Mucosa of rectum (tissue), 2 donors: ENCODE measurements at regions not wholly inside any gene's neighbourhood (a gene's known extent, or its start where the extent isn't known, plus 50 kb on each side); places are given as distances from the start of the nearest gene placed in this dataset.

Source experiments
- H3K27ac ChIP-seq, 2 donors: one replicate each; pipeline ENCODE4 v1.7.0; 2013; ENCODE audit warnings: inconsistent platforms in 2 of 2, low read depth in 2 of 2, low read length in 2 of 2
- H3K27me3 ChIP-seq, 2 donors: one replicate each; pipeline ENCODE4 v1.7.0; 2013; ENCODE audit warnings: low read length in 2 of 2; ENCODE audit not compliant: control insufficient read depth in 2 of 2, insufficient read depth in 2 of 2
- H3K36me3 ChIP-seq, 2 donors: one replicate each; pipeline ENCODE4 v1.7.0; 2013; ENCODE audit warnings: low read length in 2 of 2; ENCODE audit not compliant: control insufficient read depth in 2 of 2, insufficient read depth in 2 of 2
- H3K4me1 ChIP-seq, 2 donors: one replicate each; pipeline ENCODE4 v1.7.0; 2013; ENCODE audit warnings: low read length in 2 of 2, mild to moderate bottlenecking in 1 of 2; ENCODE audit not compliant: control insufficient read depth in 2 of 2, insufficient read depth in 2 of 2
- H3K4me3 ChIP-seq, 2 donors: one replicate each; pipeline ENCODE4 v1.7.0; 2013; ENCODE audit warnings: low read length in 2 of 2
- H3K9ac ChIP-seq, 2 donors: one replicate each; pipeline ENCODE4 v1.7.0; 2013; ENCODE audit warnings: low read length in 2 of 2, low read depth in 1 of 2, mild to moderate bottlenecking in 1 of 2
- H3K9me3 ChIP-seq, 2 donors: one replicate each; pipeline ENCODE4 v1.7.0; 2013; ENCODE audit warnings: low read length in 2 of 2; ENCODE audit not compliant: control insufficient read depth in 2 of 2
- donor health status: healthy.
- donor health status: Normal muscosa, but diverticular disease.

DNA sequence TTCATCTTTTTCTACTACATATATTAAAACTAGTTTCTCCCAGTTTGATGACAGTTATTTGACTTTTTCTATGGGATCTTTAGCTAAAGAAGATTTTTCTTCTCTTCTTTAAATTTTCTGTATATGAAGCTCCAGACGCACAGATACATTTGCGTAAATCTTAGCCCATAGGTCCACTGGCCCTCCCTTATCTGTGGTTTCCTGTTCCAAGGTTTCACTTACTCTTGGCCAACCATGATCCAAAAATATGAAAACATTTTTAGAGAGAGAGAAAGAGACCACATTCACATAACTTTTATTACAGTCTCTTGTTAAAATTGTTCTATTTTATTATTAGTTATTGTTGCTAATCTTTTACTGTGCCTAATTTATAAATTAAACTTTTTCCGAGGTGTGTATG lies 270.2 kb upstream of the DAPK1 start:
- no peak overlapping the region for H3K4me3 ChIP-seq
- no peaks in the 10 kb centered on the region for H3K4me1 ChIP-seq
- H3K36me3 ChIP-seq: no peaks in the 10 kb centered on the region
- H3K27me3 ChIP-seq: peaks cover 0 to 4% of the 10 kb centered on the region in 2 donors
- no peaks in the 10 kb centered on the region for H3K9me3 ChIP-seq
- H3K9ac ChIP-seq: no peak overlapping the region
- H3K27ac ChIP-seq: no peak overlapping the region

DNA sequence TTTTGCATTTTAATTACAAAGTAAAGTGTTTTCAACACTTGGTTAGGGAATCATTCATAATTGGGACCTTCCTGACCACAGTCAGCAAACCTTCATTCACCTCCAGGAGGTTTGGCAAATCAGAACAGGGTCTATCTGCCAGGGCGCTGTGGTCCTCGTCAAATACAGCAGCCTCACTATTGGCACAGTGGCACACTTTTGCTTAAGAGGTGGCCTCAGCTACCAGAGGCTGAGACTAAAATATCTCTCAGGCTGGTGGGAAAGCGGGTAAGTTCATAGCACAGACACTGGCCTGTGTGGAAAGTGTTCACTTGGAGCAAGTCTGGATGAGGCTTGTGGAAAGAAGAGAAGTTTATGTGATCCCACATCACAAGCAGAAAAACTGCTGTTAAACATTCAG lies 268.6 kb upstream of the DAPK1 start:
- H3K4me1 ChIP-seq: no peaks in the 10 kb centered on the region
- H3K27ac ChIP-seq: no peak overlapping the region
- H3K9me3 ChIP-seq: no peaks in the 10 kb centered on the region
- no peaks in the 10 kb centered on the region for H3K27me3 ChIP-seq
- no peaks in the 10 kb centered on the region for H3K36me3 ChIP-seq
- H3K9ac ChIP-seq: no peak overlapping the region
- no peak overlapping the region for H3K4me3 ChIP-seq

DNA sequence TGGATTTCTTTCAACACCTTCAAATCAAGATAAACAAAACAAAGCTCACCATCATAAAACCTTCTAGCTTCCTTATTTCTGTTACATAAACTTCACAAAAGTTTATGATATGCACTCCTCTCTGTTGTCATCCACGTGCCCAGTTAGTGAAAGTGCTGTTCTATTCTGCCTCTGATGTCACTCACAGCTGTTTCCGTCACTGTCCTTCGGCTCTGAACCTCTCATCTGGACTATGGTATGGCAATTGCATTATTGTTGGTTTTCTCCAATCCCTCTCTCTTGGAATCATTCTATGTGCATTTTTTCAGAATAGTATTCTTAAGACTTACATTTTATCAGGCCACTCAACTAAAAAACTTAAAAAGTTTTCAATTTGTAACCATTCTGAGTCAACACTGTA lies 264.2 kb upstream of the DAPK1 start:
- Histone ChIP-seq H3K27ac (no peak overlapping the region), H3K4me1 (no peaks in the 10 kb centered on the region), H3K27me3 (no peaks in the 10 kb centered on the region), H3K4me3 (no peak overlapping the region), H3K9me3 (no peaks in the 10 kb centered on the region), H3K36me3 (no peaks in the 10 kb centered on the region), H3K9ac (no peak overlapping the region)

DNA sequence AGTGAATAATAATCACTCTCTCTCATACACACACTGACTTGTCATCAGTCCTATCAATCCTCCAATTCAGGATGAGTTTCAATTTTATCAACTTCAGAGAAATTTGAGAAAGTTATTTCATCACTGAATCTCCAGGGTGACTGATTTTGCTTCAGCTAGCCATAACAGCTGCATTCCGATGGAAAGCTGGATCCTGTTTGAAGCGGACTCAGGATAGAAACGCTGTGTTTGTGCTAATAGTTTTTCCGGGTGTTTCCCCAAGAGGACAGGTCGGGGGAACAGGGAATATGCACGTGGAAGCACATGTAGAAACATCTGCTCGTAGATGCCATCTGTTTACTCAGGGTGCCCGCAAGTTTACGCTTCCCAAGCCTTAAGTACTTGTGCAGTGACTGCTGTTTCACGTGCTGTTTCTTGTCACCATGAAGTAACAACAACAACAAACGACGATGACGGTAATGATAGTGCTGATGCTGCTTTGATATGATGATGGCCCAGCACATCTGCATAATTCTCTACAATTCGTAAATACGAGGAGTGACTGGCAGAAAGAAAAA lies 263.7 kb upstream of the DAPK1 start:
- no peaks in the 10 kb centered on the region for H3K36me3 ChIP-seq
- H3K27ac ChIP-seq: no peak overlapping the region
- no peaks in the 10 kb centered on the region for H3K4me1 ChIP-seq
- H3K4me3 ChIP-seq: no peak overlapping the region
- H3K9me3 ChIP-seq: no peaks in the 10 kb centered on the region
- H3K27me3 ChIP-seq: no peaks in the 10 kb centered on the region
- H3K9ac ChIP-seq: no peak overlapping the region

DNA sequence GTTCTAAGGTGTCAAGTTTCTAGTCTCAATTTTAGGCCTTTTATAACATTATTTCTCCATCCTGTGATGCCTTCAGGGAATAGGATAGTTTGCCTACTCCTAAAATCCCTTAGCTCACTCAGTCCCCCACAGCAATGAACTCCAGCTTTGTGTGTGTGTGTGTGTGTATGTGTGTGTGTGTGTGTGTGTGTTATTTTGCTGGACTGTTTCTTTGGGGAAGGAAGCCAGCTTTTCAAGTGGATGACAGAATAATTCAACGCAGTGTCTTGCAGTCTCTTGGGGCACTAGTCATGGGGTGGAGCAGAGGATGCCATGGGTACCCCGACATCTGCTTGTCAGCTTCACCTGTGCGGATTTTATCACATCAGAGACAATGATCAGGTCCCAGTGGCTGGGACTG lies 262.8 kb upstream of the DAPK1 start:
- no peak overlapping the region for H3K27ac ChIP-seq
- no peaks in the 10 kb centered on the region for H3K36me3 ChIP-seq
- no peak overlapping the region for H3K4me3 ChIP-seq
- H3K4me1 ChIP-seq: no peaks in the 10 kb centered on the region
- no peaks in the 10 kb centered on the region for H3K27me3 ChIP-seq
- no peaks in the 10 kb centered on the region for H3K9me3 ChIP-seq
- H3K9ac ChIP-seq: no peak overlapping the region

DNA sequence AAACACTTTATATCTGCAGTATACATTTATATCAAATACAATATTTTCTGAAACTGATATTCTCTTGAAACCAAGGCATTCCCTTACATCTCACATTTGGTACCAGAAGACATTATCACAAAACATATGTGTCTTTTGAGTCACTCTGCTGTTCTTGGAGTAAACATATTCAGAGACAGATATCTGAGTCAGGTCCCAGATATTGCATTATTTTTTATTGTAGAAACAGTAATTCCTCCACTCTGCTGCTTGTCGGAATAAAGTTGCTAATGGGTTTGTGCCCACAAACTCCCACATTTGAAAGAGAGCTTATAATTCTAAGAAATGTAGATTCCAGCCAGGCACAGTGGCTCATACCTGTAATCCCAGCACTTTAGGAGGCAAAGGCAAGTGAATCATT lies 261.1 kb upstream of the DAPK1 start:
- no peak overlapping the region for H3K27ac ChIP-seq
- H3K36me3 ChIP-seq: no peaks in the 10 kb centered on the region
- H3K9me3 ChIP-seq: no peaks in the 10 kb centered on the region
- no peaks in the 10 kb centered on the region for H3K27me3 ChIP-seq
- no peaks in the 10 kb centered on the region for H3K4me1 ChIP-seq
- H3K4me3 ChIP-seq: no peak overlapping the region
- no peak overlapping the region for H3K9ac ChIP-seq

DNA sequence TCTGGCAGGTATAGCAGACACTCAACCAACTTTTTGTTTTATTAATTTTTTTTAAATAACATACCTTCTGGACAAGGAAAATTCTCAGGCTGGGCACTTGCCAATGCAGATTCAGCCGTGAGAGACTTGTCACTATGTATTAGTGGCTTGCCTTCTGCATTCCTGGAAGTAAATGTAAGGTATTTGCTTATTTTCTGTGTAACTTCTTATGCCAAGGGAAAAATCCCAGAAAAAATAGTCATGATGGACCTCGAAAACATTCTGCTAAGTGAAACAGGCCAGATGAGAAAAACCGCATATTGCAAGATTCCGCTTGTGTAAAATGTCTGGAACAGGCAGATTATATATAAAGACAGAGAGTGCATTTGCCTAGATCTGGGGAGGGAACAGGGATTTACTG lies 260.3 kb upstream of the DAPK1 start:
- no peaks in the 10 kb centered on the region for H3K9me3 ChIP-seq
- H3K4me3 ChIP-seq: no peak overlapping the region
- no peaks in the 10 kb centered on the region for H3K36me3 ChIP-seq
- no peaks in the 10 kb centered on the region for H3K27me3 ChIP-seq
- H3K4me1 ChIP-seq: no peaks in the 10 kb centered on the region
- no peak overlapping the region for H3K27ac ChIP-seq
- no peak overlapping the region for H3K9ac ChIP-seq

DNA sequence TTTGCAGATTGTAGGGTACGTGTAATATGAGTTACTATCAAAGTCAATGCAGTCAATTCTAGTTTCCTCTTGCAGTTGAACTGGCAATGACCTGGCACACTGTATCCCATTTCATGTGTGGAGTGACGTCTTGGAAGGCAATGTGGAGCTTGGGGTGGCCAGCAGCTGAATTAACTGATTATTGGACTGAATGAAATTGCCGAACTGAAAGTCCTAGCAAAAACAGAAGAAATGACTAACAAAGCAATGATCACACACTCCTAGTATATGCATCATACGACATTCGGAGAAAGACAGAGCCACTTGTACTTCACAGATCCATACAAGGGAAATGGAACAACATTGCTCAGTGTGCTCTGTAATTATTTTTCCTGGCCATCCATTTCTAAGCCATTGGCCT lies 259.1 kb upstream of the DAPK1 start:
- no peak overlapping the region for H3K4me3 ChIP-seq

DNA sequence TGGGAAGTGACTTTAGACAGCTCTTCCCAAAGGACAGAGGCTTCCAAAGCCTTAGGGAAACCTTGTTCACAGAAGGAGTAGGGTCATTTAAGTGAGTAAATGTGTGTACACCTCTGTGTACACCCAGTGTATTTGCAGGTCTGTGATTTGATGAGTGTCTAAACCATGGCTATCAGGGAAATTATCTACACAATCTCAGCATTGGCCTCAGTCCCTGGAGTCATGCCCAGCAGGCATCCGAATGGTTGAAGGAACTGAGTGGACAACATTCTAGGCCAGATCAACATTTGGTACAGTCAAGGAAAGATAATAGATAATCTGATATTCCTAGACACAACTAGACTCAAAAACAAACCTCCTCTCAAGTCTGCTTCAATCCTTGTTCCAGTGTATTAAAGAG lies 258.4 kb upstream of the DAPK1 start:
- Histone ChIP-seq H3K27me3 (peaks cover 0 to 3% of the 10 kb centered on the region in 2 donors), H3K9ac (no peak overlapping the region), H3K36me3 (no peaks in the 10 kb centered on the region), H3K27ac (no peak overlapping the region), H3K4me3 (no peak overlapping the region), H3K4me1 (no peaks in the 10 kb centered on the region), H3K9me3 (no peaks in the 10 kb centered on the region)

More for the DNA sequence above, 259.1 kb upstream of the DAPK1 start:
- Histone ChIP-seq H3K9ac (no peak overlapping the region), H3K27me3 (peaks cover 0 to 3% of the 10 kb centered on the region in 2 donors), H3K4me1 (no peaks in the 10 kb centered on the region), H3K27ac (no peak overlapping the region), H3K9me3 (no peaks in the 10 kb centered on the region), H3K36me3 (no peaks in the 10 kb centered on the region)

DNA sequence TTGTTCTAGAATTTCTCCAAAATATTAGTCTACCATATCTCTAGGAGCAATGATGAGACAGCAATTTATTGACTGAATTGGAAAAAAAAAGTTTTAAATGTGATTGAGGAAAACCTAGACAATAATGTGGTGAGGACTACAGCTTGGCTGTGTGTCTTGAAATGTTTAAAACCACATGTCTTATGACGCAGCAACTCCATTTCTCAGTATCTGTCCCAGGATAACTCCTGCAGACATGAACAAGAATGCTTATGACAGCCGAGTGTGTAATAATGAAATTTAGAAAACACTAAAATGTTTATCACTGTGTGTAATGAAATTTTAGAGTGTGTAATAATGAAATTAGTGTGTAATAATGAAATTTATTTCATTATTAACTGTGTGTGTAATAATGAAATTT lies 254.1 kb upstream of the DAPK1 start:
- Histone ChIP-seq H3K36me3 (no peaks in the 10 kb centered on the region), H3K27ac (no peak overlapping the region), H3K27me3 (peaks cover 0 to 3% of the 10 kb centered on the region in 2 donors), H3K9me3 (no peaks in the 10 kb centered on the region), H3K9ac (no peak overlapping the region), H3K4me3 (no peak overlapping the region), H3K4me1 (no peaks in the 10 kb centered on the region)

DNA sequence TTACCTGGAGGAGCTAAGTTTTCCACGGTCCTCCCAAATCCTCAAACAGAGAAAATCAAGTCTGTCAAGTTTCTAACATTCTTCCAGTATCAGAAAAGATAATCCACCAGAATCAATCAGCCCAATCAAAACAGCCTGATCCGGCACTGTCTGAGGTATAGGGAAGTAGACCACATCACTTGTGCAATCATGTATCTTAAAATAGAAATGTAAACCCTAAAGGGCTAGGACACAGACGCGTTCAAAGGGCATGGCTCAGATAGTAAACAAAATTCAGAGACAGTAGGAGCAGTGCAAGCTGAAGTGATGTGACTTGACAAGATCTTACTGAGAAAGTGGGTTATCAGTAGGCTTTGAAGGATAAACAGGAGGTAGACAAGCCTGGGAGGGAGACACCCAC lies 252.4 kb upstream of the DAPK1 start:
- no peak overlapping the region for H3K9ac ChIP-seq
- no peak overlapping the region for H3K4me3 ChIP-seq
- H3K4me1 ChIP-seq: no peaks in the 10 kb centered on the region
- H3K9me3 ChIP-seq: no peaks in the 10 kb centered on the region
- H3K27me3 ChIP-seq: peaks cover 0 to 3% of the 10 kb centered on the region in 2 donors
- H3K36me3 ChIP-seq: no peaks in the 10 kb centered on the region
- H3K27ac ChIP-seq: no peak overlapping the region
